Activated T-cell treated with anti-CD3 and anti-CD28 coated beads for 48 hours (primary cell): ENCODE measurements at regions not wholly inside any gene's neighbourhood (a gene's known extent, or its start where the extent isn't known, plus 50 kb on each side); places are given as distances from the start of the nearest gene placed in this dataset.
"Not testable (repeated sequence)": the region's sequence is repeated elsewhere in the genome, so short reads cannot be mapped to it uniquely, and the experiment has no call there.

Experiments used
- DNase-seq: peaks from one replicate; pipeline ENCODE4 v3.0.0-alpha.2; 2020; ENCODE audit warnings: low read depth

- no peak for DNase-seq
Observed at GRCh38 chr13:19123502-19123901, 58.1 kb downstream of the TUBA3C start.

- no peak for DNase-seq
Observed at GRCh38 chr13:19117913-19118739, 63.5 kb downstream of the TUBA3C start.

- not testable (repeated sequence) for DNase-seq
Observed at GRCh38 chr13:19109225-19109624, 72.4 kb downstream of the TUBA3C start.

- DNase-seq, result no peak
Observed at GRCh38 chr13:19103140-19103539, 78.5 kb downstream of the TUBA3C start.

- no peak for DNase-seq
Observed at GRCh38 chr13:19093369-19093768, 88.3 kb downstream of the TUBA3C start.

GRCh38 chr13:19090495-19090894 lies 91.1 kb downstream of the TUBA3C start:
- no peak for DNase-seq

- DNase-seq, result no peak
Observed at GRCh38 chr13:19089315-19089714, 92.3 kb downstream of the TUBA3C start.

- DNase-seq, result no peak
Observed at GRCh38 chr13:19088416-19088815, 93.2 kb downstream of the TUBA3C start.

- no peak for DNase-seq
Observed at GRCh38 chr13:19085876-19086275, 95.7 kb downstream of the TUBA3C start.

GRCh38 chr13:19085258-19085657 lies 96.4 kb downstream of the TUBA3C start:
- no peak for DNase-seq

GRCh38 chr13:19083340-19083739 lies 98.3 kb downstream of the TUBA3C start:
- no peak for DNase-seq

GRCh38 chr13:19075418-19075817 lies 106.2 kb downstream of the TUBA3C start:
- DNase-seq, result no peak

- no peak for DNase-seq
Observed at GRCh38 chr13:19074519-19074918, 107.1 kb downstream of the TUBA3C start.

- not testable (repeated sequence) for DNase-seq
Observed at GRCh38 chr13:19074106-19074505, 107.5 kb downstream of the TUBA3C start.

- DNase-seq, result not testable (repeated sequence)
Observed at GRCh38 chr13:19072956-19073706, 108.5 kb downstream of the TUBA3C start.

GRCh38 chr13:19072543-19072942 lies 109.1 kb downstream of the TUBA3C start:
- DNase-seq, result no peak

GRCh38 chr13:19071161-19071936 lies 110.3 kb downstream of the TUBA3C start:
- no peak for DNase-seq

GRCh38 chr13:19070398-19070735 lies 111.3 kb downstream of the TUBA3C start:
- DNase-seq, result no peak

- DNase-seq, result no peak
Observed at GRCh38 chr13:19069684-19070397, 111.8 kb downstream of the TUBA3C start.

GRCh38 chr13:19068691-19069090 lies 112.9 kb downstream of the TUBA3C start:
- DNase-seq, result no peak

GRCh38 chr13:19067767-19068166 lies 113.9 kb downstream of the TUBA3C start:
- no peak for DNase-seq

GRCh38 chr13:19062801-19063200 lies 118.8 kb downstream of the TUBA3C start:
- no peak for DNase-seq
